GM18951 (cell line): ENCODE measurements at regions not wholly inside any gene's neighbourhood (a gene's known extent, or its start where the extent isn't known, plus 50 kb on each side); places are given as distances from the start of the nearest gene placed in this dataset.

Experiments
- POLR2A ChIP-seq: IDR thresholded peaks from 4 replicates; pipeline ENCODE4 v1.6.1; 2011; ENCODE audit warnings: mild to moderate bottlenecking; ENCODE audit not compliant: insufficient read length, insufficient read depth; ENCODE audit errors: extremely low read depth
- in situ Hi-C: fragments of 300-500 bp; cut with MboI; formaldehyde crosslinking; loops from one replicate; pipeline ENCODE4 v1.12.0; 2022; ENCODE audit warnings: low sequenced_read_pairs, mixed read lengths, inconsistent platforms; ENCODE audit not compliant: unreplicated experiment

DNA sequence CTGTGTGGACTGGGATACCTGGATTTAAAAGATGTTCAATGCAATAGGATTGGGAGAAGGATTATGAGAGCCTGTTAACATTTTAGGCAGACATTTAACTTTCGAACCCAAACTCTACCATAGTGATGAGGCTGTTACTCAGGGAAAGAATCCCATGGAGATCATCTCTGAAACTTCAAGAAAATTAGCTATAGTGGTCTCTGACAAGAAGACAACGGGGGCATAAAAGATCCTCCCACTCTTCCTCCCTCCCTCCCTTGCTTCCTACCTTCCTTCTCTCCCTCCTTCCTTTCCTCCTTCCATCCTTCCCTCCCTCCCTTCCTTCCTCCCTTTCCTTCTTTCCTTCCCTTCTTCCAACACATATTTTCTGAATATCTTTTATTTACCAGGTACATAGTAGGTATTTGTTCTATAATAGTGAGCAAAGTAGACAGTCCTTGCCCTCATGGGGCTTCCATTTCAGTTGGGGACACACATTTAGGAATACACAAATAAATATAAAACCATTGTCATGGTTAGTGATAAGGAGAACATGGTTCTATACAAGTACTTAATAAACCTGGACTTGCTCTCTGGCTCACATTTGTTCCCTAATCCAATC is 143.2 kb downstream of the ATP6V1G3 start:
- in situ Hi-C loops: no loop called here
- no peak for TF ChIP-seq POLR2A

DNA sequence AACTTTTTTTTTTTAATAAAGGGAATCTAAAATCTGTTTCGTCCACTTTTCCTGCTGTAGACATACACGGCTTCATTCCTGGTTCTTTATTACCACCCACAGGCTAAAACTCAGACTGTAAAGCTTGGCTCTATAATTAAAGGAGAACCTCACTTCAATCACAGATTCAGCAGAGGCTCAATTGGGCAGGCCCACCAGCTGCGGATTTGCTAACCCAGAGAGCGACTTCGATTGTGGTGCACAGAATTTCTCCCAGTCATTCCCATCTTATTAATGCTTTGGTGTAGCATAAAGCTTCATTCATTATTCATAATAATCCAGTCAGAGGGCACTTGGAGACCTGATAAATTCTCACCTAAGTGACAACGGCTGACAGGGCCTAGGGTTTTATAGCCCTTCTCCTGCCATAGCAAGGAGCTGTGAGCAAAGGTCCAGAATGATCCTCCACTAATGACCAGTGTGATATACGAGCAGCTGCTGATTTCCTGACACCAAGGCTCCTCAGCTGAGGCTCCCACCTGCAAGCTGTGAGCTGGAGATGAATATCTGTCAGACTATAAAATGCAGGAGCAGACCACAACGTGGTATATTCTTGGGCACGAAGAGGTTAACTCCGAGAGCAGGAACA is 149.0 kb downstream of the ATP6V1G3 start:
- in situ Hi-C loops: no loop called here
- no peak for TF ChIP-seq POLR2A

DNA sequence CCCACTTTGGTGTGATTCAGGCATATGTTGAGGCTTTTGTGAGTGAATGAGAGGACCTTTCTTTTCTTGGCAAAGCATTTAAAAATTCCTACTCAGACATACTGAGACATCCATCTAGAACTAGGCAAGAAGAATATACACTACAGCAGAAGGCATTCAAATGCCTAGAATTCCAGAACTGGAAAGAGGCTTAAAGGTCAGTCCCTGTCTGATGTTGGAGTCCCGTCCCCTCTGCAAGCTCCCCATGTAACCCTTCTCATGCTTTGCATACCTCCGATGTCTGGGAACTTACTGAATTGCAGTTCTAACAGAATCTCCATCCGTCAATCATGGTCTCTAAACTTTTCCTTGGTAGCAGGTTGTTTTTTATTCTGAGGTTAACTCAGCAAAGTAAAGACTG is 152.9 kb downstream of the ATP6V1G3 start:
- TF ChIP-seq POLR2A: no peak
- in situ Hi-C loops: no loop called here

DNA sequence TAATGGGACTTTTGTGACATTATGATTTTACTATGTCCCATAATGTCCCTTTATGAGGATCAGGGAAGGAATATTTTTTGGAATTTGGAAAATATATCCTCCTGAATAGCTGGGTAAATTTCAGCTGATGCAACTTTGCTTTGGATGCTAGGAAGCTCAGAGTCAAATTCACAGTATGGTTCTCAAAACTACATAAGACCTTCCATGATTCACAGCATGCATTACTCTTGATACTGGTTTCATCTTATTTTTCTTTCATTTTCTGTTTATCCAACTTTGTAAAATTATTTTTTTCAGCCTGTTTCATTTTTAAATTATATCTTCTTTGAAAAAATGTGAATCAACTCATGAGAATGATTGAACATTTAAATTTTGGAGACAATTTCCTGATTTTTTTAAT is 160.2 kb downstream of the ATP6V1G3 start:
- TF ChIP-seq POLR2A: no peak
- in situ Hi-C loops: no loop called here

DNA sequence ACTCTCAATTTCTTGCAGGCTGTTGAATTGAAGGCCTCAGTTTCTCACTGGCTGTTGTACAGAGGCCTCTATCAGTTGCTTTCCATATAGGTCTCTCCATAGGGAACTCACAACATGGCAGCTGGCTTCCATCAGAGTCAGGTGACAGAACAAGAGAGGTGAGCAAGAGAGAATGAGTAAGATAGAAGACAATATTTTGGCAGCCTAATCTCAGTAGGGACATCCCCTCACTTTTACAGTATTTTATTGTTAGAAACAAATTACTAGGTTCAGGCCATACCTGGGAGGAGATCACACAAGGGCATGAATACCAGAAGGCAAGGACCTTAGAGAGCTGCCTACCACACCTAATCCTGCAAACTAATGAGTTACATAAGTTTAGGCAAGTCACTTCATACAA is 162.8 kb downstream of the ATP6V1G3 start:
- TF ChIP-seq POLR2A: no peak
- in situ Hi-C loops: no loop called here

DNA sequence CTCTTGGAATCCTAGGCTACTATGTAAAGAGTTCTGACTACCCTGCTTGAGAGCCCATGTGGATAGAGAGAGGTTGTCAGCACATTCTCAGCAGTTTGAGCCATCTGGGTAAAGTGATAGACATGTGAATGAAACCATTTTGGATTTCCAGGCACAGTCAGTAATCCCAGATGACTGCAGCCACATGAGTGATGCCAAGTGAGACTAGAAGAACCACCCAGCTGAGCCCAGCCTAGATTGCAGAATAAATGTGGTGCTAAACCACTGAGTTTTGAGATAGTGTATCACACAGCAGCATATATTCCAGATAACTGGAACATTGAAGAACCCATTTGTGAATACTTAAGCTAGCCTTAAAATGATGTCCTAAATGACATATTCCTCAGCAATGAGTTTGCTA is 166.2 kb downstream of the ATP6V1G3 start:
- no peak for TF ChIP-seq POLR2A
- in situ Hi-C loops: no loop called here

DNA sequence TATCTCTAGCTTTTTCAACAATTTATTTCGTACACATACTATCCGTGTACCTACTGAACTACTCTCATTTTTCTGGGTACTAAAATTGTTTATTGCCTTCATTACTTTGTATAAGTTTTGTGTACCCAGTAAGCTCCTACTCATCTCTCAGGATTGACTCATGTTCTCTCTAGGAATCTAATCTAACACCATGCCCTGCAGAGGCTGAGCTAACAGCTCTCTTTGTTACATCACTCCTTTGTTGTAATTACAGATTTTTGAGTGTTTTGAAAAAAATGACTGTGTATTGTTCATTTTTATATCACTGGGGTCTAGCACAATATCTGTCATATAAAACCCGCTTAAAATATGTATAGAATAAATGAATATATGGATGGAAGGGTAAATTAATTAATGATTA is 167.1 kb downstream of the ATP6V1G3 start:
- TF ChIP-seq POLR2A: no peak
- in situ Hi-C loops: no loop called here
